ENCODE measurements at regions not wholly inside any gene's neighbourhood (a gene's known extent, or its start where the extent isn't known, plus 50 kb on each side); places are given as distances from the start of the nearest gene placed in this dataset.

- TF ChIP-seq, protein P1, sequence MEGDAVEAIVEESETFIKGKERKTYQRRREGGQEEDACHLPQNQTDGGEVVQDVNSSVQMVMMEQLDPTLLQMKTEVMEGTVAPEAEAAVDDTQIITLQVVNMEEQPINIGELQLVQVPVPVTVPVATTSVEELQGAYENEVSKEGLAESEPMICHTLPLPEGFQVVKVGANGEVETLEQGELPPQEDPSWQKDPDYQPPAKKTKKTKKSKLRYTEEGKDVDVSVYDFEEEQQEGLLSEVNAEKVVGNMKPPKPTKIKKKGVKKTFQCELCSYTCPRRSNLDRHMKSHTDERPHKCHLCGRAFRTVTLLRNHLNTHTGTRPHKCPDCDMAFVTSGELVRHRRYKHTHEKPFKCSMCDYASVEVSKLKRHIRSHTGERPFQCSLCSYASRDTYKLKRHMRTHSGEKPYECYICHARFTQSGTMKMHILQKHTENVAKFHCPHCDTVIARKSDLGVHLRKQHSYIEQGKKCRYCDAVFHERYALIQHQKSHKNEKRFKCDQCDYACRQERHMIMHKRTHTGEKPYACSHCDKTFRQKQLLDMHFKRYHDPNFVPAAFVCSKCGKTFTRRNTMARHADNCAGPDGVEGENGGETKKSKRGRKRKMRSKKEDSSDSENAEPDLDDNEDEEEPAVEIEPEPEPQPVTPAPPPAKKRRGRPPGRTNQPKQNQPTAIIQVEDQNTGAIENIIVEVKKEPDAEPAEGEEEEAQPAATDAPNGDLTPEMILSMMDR (IDR thresholded peaks at IDR 0.05), result no peak
- TF ChIP-seq POLR2A (IDR thresholded peaks at IDR 0.05), result no peak
These were observed 74.0 kb upstream of the SPTLC1 start for GRCh38 chr9:92188969-92189781.
